Stimulated activated CD4-positive, alpha-beta T cell treated with anti-CD3 and anti-CD28 coated beads, Interleukin-4, amount 100 ng/mL, for 4 hours (primary cell): ENCODE measurements at regions not wholly inside any gene's neighbourhood (a gene's known extent, or its start where the extent isn't known, plus 50 kb on each side); places are given as distances from the start of the nearest gene placed in this dataset.

Source experiments
- DNase-seq, 2 experiments: peaks; one replicate each; pipeline ENCODE4 v3.0.0-alpha.2; 2020

- no peak for DNase-seq
Measured at GRCh38 chr2:16161768-16162490, 221.6 kb downstream of the MYCN start.

DNA sequence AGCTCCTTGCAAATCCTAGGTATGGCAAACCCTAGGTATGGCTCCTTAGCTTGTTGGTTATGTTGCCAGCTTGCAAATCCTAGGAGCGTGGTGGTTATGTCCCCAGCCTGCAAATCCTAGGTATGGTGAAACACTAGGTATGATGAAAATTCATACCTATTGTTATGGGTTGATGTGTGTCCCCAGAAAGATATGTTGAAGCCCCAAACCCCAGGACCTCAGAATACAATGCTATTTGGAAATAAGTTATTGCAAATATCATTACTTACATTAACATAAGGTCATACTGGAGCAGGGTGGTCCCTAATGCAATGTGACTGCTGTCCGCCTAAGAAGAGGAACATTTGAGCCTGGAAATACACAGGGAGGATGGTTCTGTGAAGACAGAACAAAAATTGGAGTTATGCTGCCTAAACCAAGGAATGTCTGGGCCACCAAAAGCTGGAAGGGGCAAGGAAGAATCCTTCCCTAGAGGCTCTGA is 220.8 kb downstream of the MYCN start:
- DNase-seq, result no peak

DNA sequence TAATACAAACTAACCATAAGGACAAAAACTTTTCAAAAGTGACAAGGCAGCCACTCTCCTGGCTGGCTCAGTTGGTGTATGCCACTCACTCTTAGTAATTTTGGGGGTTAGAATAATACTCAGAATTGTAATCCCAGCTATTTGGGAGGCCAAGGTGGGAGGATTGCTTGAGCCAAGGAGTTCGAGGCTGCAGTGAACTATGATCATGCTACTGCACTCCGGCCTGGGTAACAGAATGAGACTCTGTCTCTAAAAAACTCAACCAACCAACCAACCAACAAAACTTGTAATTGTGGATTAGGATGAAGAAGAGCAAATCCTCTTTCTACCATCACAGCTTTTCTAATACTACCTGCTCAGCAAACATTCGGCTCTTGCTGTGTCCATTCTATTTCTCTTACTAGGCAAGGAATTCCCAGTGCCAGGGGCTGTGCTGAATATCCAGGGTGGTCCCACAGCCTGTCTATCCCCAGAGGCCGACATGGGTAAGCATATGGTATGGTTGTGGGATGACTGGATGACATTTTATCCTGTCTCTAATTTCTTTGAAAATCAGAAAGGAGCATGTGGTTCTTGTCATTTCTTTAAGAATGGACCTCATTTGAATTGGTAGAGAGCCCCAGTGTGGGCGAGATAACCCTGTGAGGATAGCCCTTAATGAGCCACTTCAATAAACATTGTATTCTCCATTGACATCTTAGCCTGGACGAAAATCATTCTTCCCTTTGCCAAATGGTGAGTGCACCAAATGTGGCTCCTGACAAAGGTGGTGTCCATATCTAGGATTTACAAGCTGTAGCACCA is 220.1 kb downstream of the MYCN start:
- DNase-seq, result no peak

GRCh38 chr2:16156411-16156810 is 216.1 kb downstream of the MYCN start:
- DNase-seq, result no peak

DNA sequence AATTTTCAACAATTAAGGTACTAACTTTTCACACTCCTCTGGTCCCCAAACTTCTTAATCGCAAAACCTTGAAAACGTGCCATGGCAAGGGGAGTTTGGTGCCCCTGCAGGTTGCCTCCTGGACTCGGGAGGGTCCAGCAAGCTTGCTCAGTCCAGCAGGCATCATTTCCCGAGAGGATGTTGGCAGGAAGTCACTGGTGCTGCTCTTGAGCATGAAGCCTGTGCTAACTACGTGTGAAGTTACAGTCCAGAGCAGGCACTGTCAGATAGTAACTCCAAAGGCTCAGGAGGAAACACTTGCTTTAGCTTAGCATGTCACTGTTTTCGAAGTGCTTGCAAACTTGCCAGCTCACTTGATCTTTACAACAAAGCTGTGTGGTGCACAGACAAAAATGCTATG is 215.4 kb downstream of the MYCN start:
- no peak for DNase-seq

GRCh38 chr2:16155366-16155765 is 215.0 kb downstream of the MYCN start:
- DNase-seq, result no peak

- no peak for DNase-seq
Measured at GRCh38 chr2:16154501-16155280, 214.3 kb downstream of the MYCN start.

- DNase-seq, result no peak
Measured at GRCh38 chr2:16154061-16154460, 213.7 kb downstream of the MYCN start.

DNA sequence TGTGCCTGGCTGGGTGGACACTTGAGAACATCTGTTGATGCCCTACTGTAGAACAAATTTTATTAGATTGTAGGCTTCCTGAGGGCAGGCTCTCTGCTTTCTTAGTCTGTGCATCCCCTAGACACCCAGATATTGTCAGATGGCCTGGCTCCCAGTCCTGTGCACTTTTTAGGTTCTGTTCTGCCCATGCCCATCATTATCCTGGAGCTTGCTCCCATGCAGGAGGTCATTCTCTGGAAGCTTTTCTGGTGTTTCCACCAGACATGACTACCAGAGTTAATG is 213.3 kb downstream of the MYCN start:
- no peak for DNase-seq

GRCh38 chr2:16152928-16153753 is 212.8 kb downstream of the MYCN start:
- no peak for DNase-seq

- no peak for DNase-seq
Measured at GRCh38 chr2:16152071-16152927, 211.9 kb downstream of the MYCN start.

DNA sequence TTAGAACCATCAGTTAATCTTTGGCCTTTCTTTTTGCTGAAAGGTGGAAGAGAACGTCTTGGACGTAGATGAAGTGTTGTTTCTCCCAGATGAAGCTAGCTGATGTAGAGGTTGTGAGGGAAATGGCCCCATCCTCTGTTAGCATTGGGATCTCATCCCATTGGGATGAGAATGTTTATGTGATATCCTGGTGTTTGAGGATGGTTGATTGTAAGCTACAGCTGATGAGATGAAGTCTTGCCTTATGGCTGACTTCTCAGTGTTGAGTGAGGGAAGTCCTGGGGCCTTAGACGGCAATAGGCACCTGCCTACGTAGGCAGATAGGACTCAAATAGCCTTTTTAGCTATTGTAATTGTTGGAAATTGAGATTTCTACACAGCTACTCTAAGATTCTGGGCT is 211.3 kb downstream of the MYCN start:
- no peak for DNase-seq

DNA sequence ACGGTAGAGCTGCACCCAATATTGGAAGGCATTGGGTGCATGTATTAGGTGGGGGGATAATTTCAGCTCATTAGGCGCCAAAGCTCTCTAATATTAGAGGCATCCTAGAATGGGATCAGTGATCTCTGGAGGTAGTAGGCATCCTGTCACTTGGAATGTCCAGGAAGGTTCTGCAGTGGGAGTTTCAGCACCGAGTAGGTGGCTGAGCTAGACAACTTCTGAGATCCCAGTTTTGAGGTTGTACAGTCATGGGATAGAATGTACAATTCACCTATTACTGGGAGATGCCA is 210.9 kb downstream of the MYCN start:
- DNase-seq, result no peak

DNA sequence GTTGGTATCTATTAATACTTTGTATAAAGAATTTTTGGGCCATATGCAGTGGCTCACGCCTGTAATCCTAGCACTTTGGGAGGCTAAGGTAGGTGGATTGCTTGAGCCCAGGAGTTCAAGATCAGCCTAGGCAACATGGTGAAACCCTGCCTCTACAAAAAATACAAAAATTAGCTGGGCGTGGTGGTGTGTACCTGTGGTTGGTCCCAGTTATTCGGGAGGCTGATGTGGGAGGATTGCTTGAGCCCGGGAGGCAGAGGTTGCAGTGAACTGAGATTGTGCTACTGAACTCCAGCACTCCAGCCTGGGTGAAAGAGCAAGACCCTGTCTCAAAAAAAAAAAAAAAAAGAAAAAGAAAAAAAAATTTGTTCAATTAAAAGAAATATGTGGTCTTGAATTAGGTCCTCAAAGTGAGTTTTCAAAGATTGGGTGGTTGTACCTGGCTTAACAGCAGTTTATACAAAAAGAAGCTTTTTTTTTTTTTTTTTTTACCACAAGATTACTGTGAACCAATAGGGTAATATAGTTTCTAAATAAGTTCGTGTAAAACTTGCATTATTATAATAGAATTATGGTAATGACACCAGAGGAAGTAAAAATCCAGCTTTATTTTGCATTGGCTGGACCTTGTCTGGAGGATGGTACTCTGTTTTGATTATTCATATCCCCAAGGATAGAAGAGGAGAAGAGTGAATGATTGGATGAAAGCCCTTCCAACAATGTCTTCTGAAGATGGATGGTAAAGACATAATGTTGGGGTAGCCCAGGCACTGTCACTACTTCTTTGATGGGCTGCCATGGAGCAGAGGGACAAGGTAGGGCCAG is 210.3 kb downstream of the MYCN start:
- no peak for DNase-seq

- no peak for DNase-seq
Measured at GRCh38 chr2:16149349-16150243, 209.2 kb downstream of the MYCN start.

GRCh38 chr2:16148632-16149348 is 208.4 kb downstream of the MYCN start:
- no peak for DNase-seq

DNA sequence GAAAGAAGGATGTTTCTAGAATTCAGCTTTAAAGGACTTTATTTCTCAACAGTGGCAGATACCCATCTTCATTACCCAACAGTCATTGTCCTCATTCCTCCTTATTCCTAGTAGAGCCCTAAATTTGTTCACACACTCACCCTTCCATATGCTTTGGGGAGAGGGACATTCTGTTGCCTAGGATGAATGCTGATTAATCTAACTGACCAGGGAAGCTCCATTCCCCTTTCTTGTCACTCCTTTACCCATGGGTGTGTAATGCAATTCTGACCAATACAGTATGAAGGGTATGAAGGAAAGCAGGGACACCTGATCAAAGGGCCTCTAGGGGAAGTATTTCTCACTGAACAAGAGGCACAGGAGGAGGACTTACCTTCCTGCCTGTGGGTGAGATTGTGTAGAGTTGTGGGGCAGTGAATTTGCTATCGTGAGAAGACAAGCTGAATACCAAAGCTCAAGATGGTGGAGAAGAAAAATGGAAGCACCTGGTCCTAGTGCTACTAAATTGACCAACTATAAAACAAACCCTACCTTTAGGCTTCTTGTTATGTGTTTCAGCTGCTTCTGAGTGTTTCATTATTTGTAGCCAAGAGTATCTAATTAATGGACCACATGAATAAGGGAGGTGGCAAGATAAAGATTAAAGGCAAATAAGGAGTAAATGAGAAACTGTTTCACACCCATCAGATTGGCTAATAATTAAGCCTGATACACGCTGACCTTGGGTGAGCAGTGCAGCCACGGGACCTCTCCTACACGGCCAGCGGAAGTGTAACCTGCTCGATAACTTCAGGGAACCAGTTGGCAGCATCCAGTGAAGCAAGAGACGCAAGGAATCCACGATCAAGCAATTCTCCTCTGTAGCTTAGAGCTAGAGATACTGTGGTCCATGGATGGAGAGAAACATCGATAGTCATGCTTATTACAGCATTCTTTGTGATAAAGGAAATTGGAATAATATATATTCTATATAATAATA is 202.3 kb downstream of the MYCN start:
- DNase-seq, result no peak

GRCh38 chr2:16141641-16141921 is 201.2 kb downstream of the MYCN start:
- DNase-seq, result no peak
